ENCODE measurements at regions not wholly inside any gene's neighbourhood (a gene's known extent, or its start where the extent isn't known, plus 50 kb on each side); places are given as distances from the start of the nearest gene placed in this dataset.

GRCh38 chr5:63894690-63895089, 67.6 kb downstream of the HTR1A start:
- no peak for DNase-seq (ENCODE audit: extremely low read depth, low read depth, low spot score)

GRCh38 chr5:63878788-63879187, 83.5 kb downstream of the HTR1A start:
- no peak for DNase-seq (ENCODE audit: extremely low read depth, low read depth, low spot score)

- no peak for DNase-seq (ENCODE audit: extremely low read depth, low read depth, low spot score)
Measured at GRCh38 chr5:63877961-63878360, 84.3 kb downstream of the HTR1A start.

GRCh38 chr5:63860379-63860778, 101.9 kb downstream of the HTR1A start:
- DNase-seq (ENCODE audit: extremely low read depth, low read depth, low spot score), result no peak

- no peak for DNase-seq (ENCODE audit: extremely low read depth, low read depth, low spot score)
Measured at GRCh38 chr5:63854076-63854475, 108.2 kb downstream of the HTR1A start.

- no peak for DNase-seq (ENCODE audit: extremely low read depth, low read depth, low spot score)
Measured at GRCh38 chr5:63843190-63843589, 119.1 kb downstream of the HTR1A start.

GRCh38 chr5:63837437-63837836, 124.8 kb downstream of the HTR1A start:
- DNase-seq (ENCODE audit: extremely low read depth, low read depth, low spot score), result no peak

- no peak for DNase-seq (ENCODE audit: extremely low read depth, low read depth, low spot score)
Measured at GRCh38 chr5:63831381-63831780, 130.9 kb downstream of the HTR1A start.

- DNase-seq (ENCODE audit: extremely low read depth, low read depth, low spot score), result no peak
Measured at GRCh38 chr5:63825984-63826383, 136.3 kb downstream of the HTR1A start.

GRCh38 chr5:63823583-63823982, 138.7 kb downstream of the HTR1A start:
- DNase-seq (ENCODE audit: extremely low read depth, low read depth, low spot score), result no peak

GRCh38 chr5:63822614-63823013, 139.6 kb downstream of the HTR1A start:
- DNase-seq (ENCODE audit: extremely low read depth, low read depth, low spot score), result no peak

- DNase-seq (ENCODE audit: extremely low read depth, low read depth, low spot score), result no peak
Measured at GRCh38 chr5:63820577-63820976, 141.7 kb downstream of the HTR1A start.

GRCh38 chr5:63812693-63813092, 149.6 kb downstream of the HTR1A start:
- DNase-seq (ENCODE audit: extremely low read depth, low read depth, low spot score), result no peak

- DNase-seq (ENCODE audit: extremely low read depth, low read depth, low spot score), result no peak
Measured at GRCh38 chr5:63811961-63812360, 150.3 kb downstream of the HTR1A start.

GRCh38 chr5:63811286-63811685, 151.0 kb downstream of the HTR1A start:
- DNase-seq (ENCODE audit: extremely low read depth, low read depth, low spot score), result no peak

- DNase-seq (ENCODE audit: extremely low read depth, low read depth, low spot score), result no peak
Measured at GRCh38 chr5:63805151-63805550, 157.1 kb downstream of the HTR1A start.

- DNase-seq (ENCODE audit: extremely low read depth, low read depth, low spot score), result no peak
Measured at GRCh38 chr5:63803165-63803564, 159.1 kb downstream of the HTR1A start.

- no peak for DNase-seq (ENCODE audit: extremely low read depth, low read depth, low spot score)
Measured at GRCh38 chr5:63794979-63795378, 167.3 kb downstream of the HTR1A start.

GRCh38 chr5:63794296-63794695, 167.9 kb downstream of the HTR1A start:
- no peak for DNase-seq (ENCODE audit: extremely low read depth, low read depth, low spot score)

- no peak for DNase-seq (ENCODE audit: extremely low read depth, low read depth, low spot score)
Measured at GRCh38 chr5:63774939-63775338, 187.3 kb downstream of the HTR1A start.

GRCh38 chr5:63768221-63768620, 194.0 kb downstream of the HTR1A start:
- no peak for DNase-seq (ENCODE audit: extremely low read depth, low read depth, low spot score)

GRCh38 chr5:63760965-63761364, 201.3 kb downstream of the HTR1A start:
- no peak for DNase-seq (ENCODE audit: extremely low read depth, low read depth, low spot score)

- DNase-seq (ENCODE audit: extremely low read depth, low read depth, low spot score), result no peak
Measured at GRCh38 chr5:63743096-63743798, 219.0 kb downstream of the HTR1A start.

Data from glomerular endothelial cell (primary cell).